ENCODE measurements at regions not wholly inside any gene's neighbourhood (a gene's known extent, or its start where the extent isn't known, plus 50 kb on each side); places are given as distances from the start of the nearest gene placed in this dataset.

DNA sequence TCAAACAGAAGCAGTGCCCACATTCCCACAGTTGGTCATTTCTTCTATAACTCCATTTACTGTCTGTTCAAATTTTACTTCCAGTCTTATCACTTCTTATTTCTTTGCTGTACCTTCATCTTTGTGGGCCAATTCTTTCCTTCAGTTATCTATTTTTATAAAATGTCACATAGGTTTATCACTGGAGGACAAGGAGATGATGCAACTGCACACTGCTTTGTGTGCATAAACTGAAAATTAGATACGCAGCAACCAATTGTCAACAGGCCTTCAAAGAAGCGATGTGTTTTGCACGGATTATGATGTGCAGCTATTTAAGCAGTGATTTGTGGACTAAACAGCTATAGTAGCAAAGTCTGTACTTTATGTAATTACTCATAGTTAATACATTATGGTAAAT is 726.8 kb upstream of the GCFC2 start:
- TF ChIP-seq, protein P1, sequence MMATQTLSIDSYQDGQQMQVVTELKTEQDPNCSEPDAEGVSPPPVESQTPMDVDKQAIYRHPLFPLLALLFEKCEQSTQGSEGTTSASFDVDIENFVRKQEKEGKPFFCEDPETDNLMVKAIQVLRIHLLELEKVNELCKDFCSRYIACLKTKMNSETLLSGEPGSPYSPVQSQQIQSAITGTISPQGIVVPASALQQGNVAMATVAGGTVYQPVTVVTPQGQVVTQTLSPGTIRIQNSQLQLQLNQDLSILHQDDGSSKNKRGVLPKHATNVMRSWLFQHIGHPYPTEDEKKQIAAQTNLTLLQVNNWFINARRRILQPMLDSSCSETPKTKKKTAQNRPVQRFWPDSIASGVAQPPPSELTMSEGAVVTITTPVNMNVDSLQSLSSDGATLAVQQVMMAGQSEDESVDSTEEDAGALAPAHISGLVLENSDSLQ (IDR thresholded peaks at IDR 0.05) = no peak
- TF ChIP-seq FOXA1 (IDR thresholded peaks at IDR 0.05) = no peak
- TF ChIP-seq CTBP1 (IDR thresholded peaks at IDR 0.05; ENCODE audit: borderline replicate concordance) = no peak
- TF ChIP-seq SUZ12 (IDR thresholded peaks at IDR 0.05) = no peak
- no peak for TF ChIP-seq FOXM1 (IDR thresholded peaks at IDR 0.05; ENCODE audit: borderline replicate concordance)
- no peak for TF ChIP-seq L3MBTL2 (conservative IDR thresholded peaks at IDR 0.05)
- no peak for TF ChIP-seq TARDBP (IDR thresholded peaks at IDR 0.05)
- no peak for TF ChIP-seq SP1 (IDR thresholded peaks at IDR 0.05)
- TF ChIP-seq ARNT (IDR thresholded peaks at IDR 0.05) = no peak
- TF ChIP-seq LEF1 (IDR thresholded peaks at IDR 0.05; ENCODE audit: borderline replicate concordance) = no peak
